Liver (tissue), 8 donors: ENCODE measurements at regions not wholly inside any gene's neighbourhood (a gene's known extent, or its start where the extent isn't known, plus 50 kb on each side); places are given as distances from the start of the nearest gene placed in this dataset.

Experiments used
- DNase-seq: peaks from one replicate; pipeline ENCODE4 v3.0.0-alpha.2; 2017; ENCODE audit warnings: low spot score
- H3K27ac ChIP-seq, 2 donors: one replicate each; pipeline ENCODE4 v1.7.0; 2013; ENCODE audit warnings: inconsistent platforms in 2 of 2, low read length in 2 of 2, control low read depth in 1 of 2, low read depth in 1 of 2, mild to moderate bottlenecking in 1 of 2
- H3K27me3 ChIP-seq, 4 donors: one replicate each; pipeline versions ENCODE4 v1.6.1 to v1.7.0; 2013; ENCODE audit warnings: low read length in 3 of 4, inconsistent platforms in 1 of 4, mild to moderate bottlenecking in 1 of 4, moderate library complexity in 1 of 4; ENCODE audit not compliant: control insufficient read depth in 4 of 4, insufficient read depth in 4 of 4
- H3K36me3 ChIP-seq, 4 donors: one replicate each; pipeline versions ENCODE4 v1.6.1 to v1.7.0; 2013; ENCODE audit warnings: low read length in 3 of 4, mild to moderate bottlenecking in 3 of 4, low read depth in 1 of 4, moderate library complexity in 1 of 4; ENCODE audit not compliant: control insufficient read depth in 4 of 4, insufficient read depth in 3 of 4
- H3K4me1 ChIP-seq, 4 donors: one replicate each; pipeline versions ENCODE4 v1.6.1 to v1.7.0; 2013; ENCODE audit warnings: low read length in 3 of 4, mild to moderate bottlenecking in 3 of 4, moderate library complexity in 1 of 4; ENCODE audit not compliant: control insufficient read depth in 4 of 4, insufficient read depth in 4 of 4
- H3K4me3 ChIP-seq, 3 donors: one replicate each; pipeline versions ENCODE4 v1.6.1 to v1.7.0; 2013; ENCODE audit warnings: low read length in 3 of 3, control low read depth in 1 of 3, low read depth in 1 of 3, mild to moderate bottlenecking in 1 of 3
- H3K9ac ChIP-seq, 2 donors: one replicate each; pipeline ENCODE4 v1.7.0; 2013; ENCODE audit warnings: low read length in 2 of 2, mild to moderate bottlenecking in 2 of 2, moderate library complexity in 2 of 2, control low read depth in 1 of 2, low read depth in 1 of 2
- H3K9me3 ChIP-seq, 4 donors: one replicate each; pipeline versions ENCODE4 v1.6.1 to v1.7.0; 2013; ENCODE audit warnings: low read length in 3 of 4; ENCODE audit not compliant: control insufficient read depth in 4 of 4
- ATF3 ChIP-seq: IDR thresholded peaks from 2 replicates; pipeline ENCODE4 v1.6.1; 2016; ENCODE audit warnings: antibody characterized with exemption
- CTCF ChIP-seq: fragments of 150-350 bp; IDR thresholded peaks from 2 replicates; pipeline ENCODE4 v1.5.1; 2017; ENCODE audit warnings: improper control_type of control experiment, low read depth, low read length; ENCODE audit not compliant: missing input control
- EGR1 ChIP-seq, 2 donors: IDR thresholded peaks; 2 replicates each; pipeline ENCODE4 v1.6.1; 2016 to 2018; ENCODE audit warnings: antibody characterized with exemption in 2 of 2, low read depth in 2 of 2
- FOXA1 ChIP-seq: IDR thresholded peaks from 2 replicates; pipeline ENCODE4 v1.6.1; 2016; ENCODE audit warnings: antibody characterized with exemption
- FOXA2 ChIP-seq: IDR thresholded peaks from 2 replicates; pipeline ENCODE4 v1.6.1; 2016; ENCODE audit warnings: antibody characterized with exemption
- GABPA ChIP-seq, 2 donors: IDR thresholded peaks in 1 of 2; conservative IDR thresholded peaks in 1 of 2; 2 replicates each; pipeline ENCODE4 v1.6.1; 2016; ENCODE audit warnings: antibody characterized with exemption in 2 of 2, mild to moderate bottlenecking in 1 of 2, moderate library complexity in 1 of 2
- HNF4A ChIP-seq, 2 donors: conservative IDR thresholded peaks; 2 replicates each; pipeline ENCODE4 v1.6.1; 2016; ENCODE audit warnings: antibody characterized with exemption in 2 of 2, mild to moderate bottlenecking in 2 of 2
- HNF4G ChIP-seq: IDR thresholded peaks from 2 replicates; pipeline ENCODE4 v1.6.1; 2016; ENCODE audit warnings: antibody characterized with exemption
- JUND ChIP-seq, 2 donors: IDR thresholded peaks; 2 replicates each; pipeline ENCODE4 v1.6.1; 2016; ENCODE audit warnings: antibody characterized with exemption in 2 of 2
- MAX ChIP-seq: IDR thresholded peaks from 2 replicates; pipeline ENCODE4 v1.6.1; 2016; ENCODE audit warnings: antibody characterized with exemption
- NR2F2 ChIP-seq: IDR thresholded peaks from 2 replicates; pipeline ENCODE4 v1.6.1; 2016; ENCODE audit warnings: antibody characterized with exemption
- RAD21 ChIP-seq, 2 donors: IDR thresholded peaks; 2 replicates each; pipeline ENCODE4 v1.6.1; 2016; ENCODE audit warnings: antibody characterized with exemption in 2 of 2, mild to moderate bottlenecking in 2 of 2
- REST ChIP-seq: IDR thresholded peaks from 2 replicates; pipeline ENCODE4 v1.6.1; 2016; ENCODE audit warnings: antibody characterized with exemption, mild to moderate bottlenecking
- RXRA ChIP-seq, 2 donors: IDR thresholded peaks; 2 replicates each; pipeline ENCODE4 v1.6.1; 2017 to 2018; ENCODE audit warnings: antibody characterized with exemption in 2 of 2, mild to moderate bottlenecking in 1 of 2
- SP1 ChIP-seq: IDR thresholded peaks from 2 replicates; pipeline ENCODE4 v1.6.1; 2018; ENCODE audit warnings: antibody characterized with exemption, mild to moderate bottlenecking
- TAF1 ChIP-seq: conservative IDR thresholded peaks from 2 replicates; pipeline ENCODE4 v1.6.1; 2016; ENCODE audit warnings: antibody characterized with exemption, mild to moderate bottlenecking
- YY1 ChIP-seq: IDR thresholded peaks from 2 replicates; pipeline ENCODE4 v1.6.1; 2016; ENCODE audit warnings: antibody characterized with exemption, mild to moderate bottlenecking
- ZBTB33 ChIP-seq: IDR thresholded peaks from 2 replicates; pipeline ENCODE4 v1.6.1; 2016; ENCODE audit warnings: antibody characterized with exemption
- WGBS: extraction: QIAGEN DNeasy Blood & Tissue Kit; methylation state at CpG from one replicate; pipeline ENCODE4 v1.1.7; 2013; 5-methylcytosine and 5-hydroxymethylcytosine counted together
- donor health status: healthy.
- donor health status: healthy.
- donor health status: healthy.
- donor health status: healthy.
- donor health status: healthy.

GRCh38 chr17:55983096-55983495 lies 170.2 kb upstream of the ANKFN1 start:
- 81% methylated on average over 3 of the region's 3 CpGs for WGBS
- Histone ChIP-seq H3K4me3 (no peak overlapping the region), H3K36me3 (no peaks in the 10 kb centered on the region), H3K27ac (no peak overlapping the region), H3K9me3 (peaks cover 0 to under 1% (median 0%) of the 10 kb centered on the region in 4 donors), H3K4me1 (no peaks in the 10 kb centered on the region), H3K9ac (no peak overlapping the region), H3K27me3 (peaks cover 0 to 4% (median 0%) of the 10 kb centered on the region in 4 donors)
- no peak for DNase-seq
- no peak for TF ChIP-seq HNF4A (conservative IDR thresholded peaks at IDR 0.05)
- TF ChIP-seq JUND (IDR thresholded peaks at IDR 0.05) = no peak
- no peak for TF ChIP-seq YY1
- no peak for TF ChIP-seq REST
- TF ChIP-seq FOXA2 = no peak
- no peak for TF ChIP-seq ATF3
- no peak for TF ChIP-seq TAF1
- TF ChIP-seq SP1 = no peak
- TF ChIP-seq RAD21 (IDR thresholded peaks at IDR 0.05) = no peak
- no peak for TF ChIP-seq NR2F2
- TF ChIP-seq EGR1 (IDR thresholded peaks at IDR 0.05; ENCODE audit: low read depth in 2 of 2) = no peak
- TF ChIP-seq MAX = no peak
- TF ChIP-seq FOXA1 = no peak
- TF ChIP-seq RXRA (IDR thresholded peaks at IDR 0.05) = no peak
- no peak for TF ChIP-seq ZBTB33
- no peak for TF ChIP-seq GABPA (IDR thresholded peaks at IDR 0.05 in 1 of 2, conservative IDR thresholded peaks at IDR 0.05 in 1 of 2)
- TF ChIP-seq HNF4G = no peak
- TF ChIP-seq CTCF = no peak
